ENCODE measurements at regions not wholly inside any gene's neighbourhood (a gene's known extent, or its start where the extent isn't known, plus 50 kb on each side); places are given as distances from the start of the nearest gene placed in this dataset.

GRCh38 chr5:125245216-125245615 lies 498.8 kb upstream of the ZNF608 start:
- TF ChIP-seq CTCF (IDR thresholded peaks at IDR 0.05) (no peak), POLR2A (IDR thresholded peaks at IDR 0.05) (no peak)

Data from suprapubic skin (tissue), 3 donors.